Heart left ventricle (tissue), 13 donors: ENCODE measurements at regions not wholly inside any gene's neighbourhood (a gene's known extent, or its start where the extent isn't known, plus 50 kb on each side); places are given as distances from the start of the nearest gene placed in this dataset.

Source experiments
- POLR2A ChIP-seq, 2 donors: fragments of 450-650 bp; IDR thresholded peaks; one replicate each; pipeline ENCODE4 v1.6.1; 2017; ENCODE audit warnings: antibody characterized with exemption in 2 of 2, mild to moderate bottlenecking in 2 of 2, moderate library complexity in 2 of 2
- TF ChIP-seq, protein P1 (sequence below), 12 donors: fragments of 200-600 bp; sonication (generic) in 4 of 12; IDR thresholded peaks; one replicate each; pipeline versions ENCODE4 v1.5.0 to v1.8.0; 2018 to 2022; ENCODE audit warnings: antibody characterized with exemption in 12 of 12, mild to moderate bottlenecking in 5 of 12
- donor health status: ischemic (EF 13 %, LVEDD 7.1; RV severe dilation, severe dysfunction).
- donor health status: DM: no; HTN: yes; CAD: no.
- donor health status: DM: no; HTN: no; CAD: no.
- donor health status: ischemic (EF 25% LVEDD 6.9; RV normal size, moderate dysfunction).
- donor health status: ischemic (EF 25% LVEDD 5.7; RV mildly dilated, moderate dysfunction).
- donor health status: ischemic (EF 35%, LVEDD 5.7; RV mildly dilated, moderate dysfunction).
- donor health status: nonischemic (EF 11% LVEDD 7.7; RV severe dilation, severe dysfunction).
- donor health status: DM: yes; HTN: yes; CAD: no.
- donor health status: PGD.
- donor health status: ischemic (EF 29% LVEDD 5.4; RV normal size, mild dysfunction).
- donor health status: nonischemic (EF 23%, LVEDD 6.1; RV moderate dilation, normal function).

DNA sequence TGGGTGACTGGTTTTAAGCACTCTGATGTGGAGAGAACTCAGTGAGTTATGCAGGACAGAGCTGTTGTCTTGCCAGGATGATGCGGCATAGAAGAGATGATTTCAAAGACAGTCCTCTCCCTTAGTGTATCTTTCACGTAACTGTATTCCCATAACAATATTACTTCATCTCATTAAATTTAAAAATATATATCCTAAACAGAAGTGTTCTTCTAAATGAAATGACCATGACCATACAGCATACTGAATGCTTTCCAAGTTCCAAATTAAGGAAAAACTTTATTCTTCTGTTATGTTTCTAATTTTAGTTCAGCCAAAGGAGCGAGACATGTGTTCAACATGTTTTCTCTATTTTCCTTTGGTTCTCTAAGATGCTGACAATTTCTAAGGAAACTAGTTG lies 600.1 kb upstream of the FSHR start:
- TF ChIP-seq, protein P1, sequence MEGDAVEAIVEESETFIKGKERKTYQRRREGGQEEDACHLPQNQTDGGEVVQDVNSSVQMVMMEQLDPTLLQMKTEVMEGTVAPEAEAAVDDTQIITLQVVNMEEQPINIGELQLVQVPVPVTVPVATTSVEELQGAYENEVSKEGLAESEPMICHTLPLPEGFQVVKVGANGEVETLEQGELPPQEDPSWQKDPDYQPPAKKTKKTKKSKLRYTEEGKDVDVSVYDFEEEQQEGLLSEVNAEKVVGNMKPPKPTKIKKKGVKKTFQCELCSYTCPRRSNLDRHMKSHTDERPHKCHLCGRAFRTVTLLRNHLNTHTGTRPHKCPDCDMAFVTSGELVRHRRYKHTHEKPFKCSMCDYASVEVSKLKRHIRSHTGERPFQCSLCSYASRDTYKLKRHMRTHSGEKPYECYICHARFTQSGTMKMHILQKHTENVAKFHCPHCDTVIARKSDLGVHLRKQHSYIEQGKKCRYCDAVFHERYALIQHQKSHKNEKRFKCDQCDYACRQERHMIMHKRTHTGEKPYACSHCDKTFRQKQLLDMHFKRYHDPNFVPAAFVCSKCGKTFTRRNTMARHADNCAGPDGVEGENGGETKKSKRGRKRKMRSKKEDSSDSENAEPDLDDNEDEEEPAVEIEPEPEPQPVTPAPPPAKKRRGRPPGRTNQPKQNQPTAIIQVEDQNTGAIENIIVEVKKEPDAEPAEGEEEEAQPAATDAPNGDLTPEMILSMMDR (IDR thresholded peaks at IDR 0.05): no peak
- TF ChIP-seq POLR2A (IDR thresholded peaks at IDR 0.05): no peak
